CD4-positive, alpha-beta T cell (primary cell): ENCODE measurements at regions not wholly inside any gene's neighbourhood (a gene's known extent, or its start where the extent isn't known, plus 50 kb on each side); places are given as distances from the start of the nearest gene placed in this dataset.
"Not testable (repeated sequence)": the region's sequence is repeated elsewhere in the genome, so short reads cannot be mapped to it uniquely, and the experiment has no call there.

Source experiments
- ATAC-seq: fragments of 200-7000 bp; cut with Tn5 transposase; one replicate; pipeline ENCODE4 v1.10.0; 2022; ENCODE audit warnings: mild to moderate bottlenecking; ENCODE audit not compliant: poor library complexity
- CTCF ChIA-PET: fragments of 350-600 bp; sonication (Branson Sonifier 250); formaldehyde crosslinking; loops from one replicate; lab custom pipeline; 2021; ENCODE audit warnings: antibody characterized with exemption, inconsistent platforms; lab: Charles Lee
- POLR2A ChIA-PET: fragments of 350-600 bp; sonication (Branson Sonifier 250); formaldehyde crosslinking; loops from one replicate; lab custom pipeline; 2021; ENCODE audit warnings: antibody characterized with exemption, inconsistent platforms; lab: Charles Lee
- DNase-seq, 14 experiments: peaks; one replicate each; pipeline ENCODE4 v3.0.0-alpha.2; 2013 to 2020; ENCODE audit warnings: mixed read lengths in 2 of 14
- H3K27ac ChIP-seq, 2 donors: one replicate each; pipeline versions ENCODE4 v1.5.1 to v1.7.0; 2013; ENCODE audit warnings: low read length in 2 of 2, low read depth in 1 of 2, mild to moderate bottlenecking in 1 of 2
- H3K27me3 ChIP-seq, 2 experiments: 1 replicate in 1 of 2; 2 replicates in 1 of 2; pipeline versions ENCODE4 v1.6.1 to v1.7.0; 2013; ENCODE audit warnings: low read length in 2 of 2, control low read depth in 1 of 2, mild to moderate bottlenecking in 1 of 2, moderate library complexity in 1 of 2; ENCODE audit not compliant: insufficient read depth in 2 of 2, control insufficient read depth in 1 of 2
- H3K36me3 ChIP-seq: one replicate; pipeline ENCODE4 v1.6.1; 2013; ENCODE audit warnings: low read length, control low read depth; ENCODE audit not compliant: insufficient read depth
- H3K4me1 ChIP-seq: one replicate; pipeline ENCODE4 v1.6.1; 2013; ENCODE audit warnings: low read length, control low read depth; ENCODE audit not compliant: insufficient read depth
- H3K4me3 ChIP-seq: one replicate; pipeline ENCODE4 v1.5.1; 2013; ENCODE audit warnings: mild to moderate bottlenecking, low read length, moderate library complexity
- H3K9me3 ChIP-seq, 2 experiments: 1 replicate in 1 of 2; 2 replicates in 1 of 2; pipeline versions ENCODE4 v1.6.1 to v1.7.0; 2013; ENCODE audit warnings: low read length in 2 of 2, mild to moderate bottlenecking in 2 of 2, control low read depth in 1 of 2, moderate library complexity in 1 of 2; ENCODE audit not compliant: control insufficient read depth in 1 of 2, insufficient read depth in 1 of 2
- H3K27ac Mint-ChIP-seq: one replicate; pipeline ENCODE4 v1.8.0; 2020; ENCODE audit warnings: mixed read lengths
- H3K27me3 Mint-ChIP-seq: one replicate; pipeline ENCODE4 v1.8.0; 2021; ENCODE audit warnings: mixed read lengths
- H3K36me3 Mint-ChIP-seq: one replicate; pipeline ENCODE4 v1.8.0; 2021; ENCODE audit warnings: low read depth, mixed read lengths
- H3K4me1 Mint-ChIP-seq: one replicate; pipeline ENCODE4 v1.8.0; 2021; ENCODE audit warnings: low read depth, mixed read lengths
- H3K4me3 Mint-ChIP-seq: one replicate; pipeline ENCODE4 v1.8.0; 2020; ENCODE audit warnings: mild to moderate bottlenecking, mixed read lengths
- H3K9me3 Mint-ChIP-seq: one replicate; pipeline ENCODE4 v1.8.0; 2020; ENCODE audit warnings: mixed read lengths
- intact Hi-C, 2 experiments: fragments of 100-400 bp; cut with DNase I in 1 of 2; cut with micrococcal nuclease in 1 of 2; formaldehyde crosslinking; loops; one replicate each; pipeline versions ENCODE4 v1.15.1 to v1.9.0; 2023 to 2025; cut with DNase I, micrococcal nuclease
- TF ChIP-seq, protein P1 (sequence below): fragments of 200-600 bp; IDR thresholded peaks from one replicate; pipeline ENCODE4 v1.8.0; 2022; ENCODE audit warnings: antibody characterized with exemption, mild to moderate bottlenecking

DNA sequence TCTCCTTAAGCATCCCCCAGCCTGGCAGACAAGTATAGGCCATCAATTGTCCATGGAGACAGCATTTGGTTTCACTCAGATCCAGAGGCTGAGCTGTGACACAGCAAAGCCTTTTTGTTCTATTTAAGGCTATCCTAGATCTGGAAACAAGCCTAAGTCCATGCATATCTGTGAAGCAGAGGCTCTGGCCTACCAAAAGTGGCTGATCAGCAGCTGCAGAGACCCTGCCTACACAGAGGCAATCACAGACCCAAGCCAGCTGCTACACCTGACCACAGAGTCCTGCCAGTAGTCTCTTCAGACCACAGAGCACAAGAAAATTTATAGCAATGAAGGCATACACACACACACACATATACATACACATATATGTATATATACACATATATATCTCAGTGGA, 501.7 kb upstream of the ARPP21 start:
- H3K9me3 Mint-ChIP-seq = peaks cover 6% of the 10 kb centered on the region
- H3K27me3 Mint-ChIP-seq = no peaks in the 10 kb centered on the region
- no peaks in the 10 kb centered on the region for H3K4me1 Mint-ChIP-seq
- no peaks in the 10 kb centered on the region for H3K4me1 ChIP-seq
- no peak for ATAC-seq
- ChIA-PET POLR2A (no interaction called here), CTCF (no interaction called here)
- intact Hi-C loops = no loop called here
- no peaks in the 10 kb centered on the region for H3K36me3 Mint-ChIP-seq
- no peak overlapping the region for H3K4me3 ChIP-seq
- H3K27me3 ChIP-seq = no peaks in the 10 kb centered on the region
- peaks cover 0 to 11% of the 10 kb centered on the region in 2 experiments for H3K9me3 ChIP-seq
- no peak overlapping the region for H3K27ac Mint-ChIP-seq
- no peak overlapping the region for H3K27ac ChIP-seq
- H3K4me3 Mint-ChIP-seq = no peak overlapping the region
- TF ChIP-seq, protein P1, sequence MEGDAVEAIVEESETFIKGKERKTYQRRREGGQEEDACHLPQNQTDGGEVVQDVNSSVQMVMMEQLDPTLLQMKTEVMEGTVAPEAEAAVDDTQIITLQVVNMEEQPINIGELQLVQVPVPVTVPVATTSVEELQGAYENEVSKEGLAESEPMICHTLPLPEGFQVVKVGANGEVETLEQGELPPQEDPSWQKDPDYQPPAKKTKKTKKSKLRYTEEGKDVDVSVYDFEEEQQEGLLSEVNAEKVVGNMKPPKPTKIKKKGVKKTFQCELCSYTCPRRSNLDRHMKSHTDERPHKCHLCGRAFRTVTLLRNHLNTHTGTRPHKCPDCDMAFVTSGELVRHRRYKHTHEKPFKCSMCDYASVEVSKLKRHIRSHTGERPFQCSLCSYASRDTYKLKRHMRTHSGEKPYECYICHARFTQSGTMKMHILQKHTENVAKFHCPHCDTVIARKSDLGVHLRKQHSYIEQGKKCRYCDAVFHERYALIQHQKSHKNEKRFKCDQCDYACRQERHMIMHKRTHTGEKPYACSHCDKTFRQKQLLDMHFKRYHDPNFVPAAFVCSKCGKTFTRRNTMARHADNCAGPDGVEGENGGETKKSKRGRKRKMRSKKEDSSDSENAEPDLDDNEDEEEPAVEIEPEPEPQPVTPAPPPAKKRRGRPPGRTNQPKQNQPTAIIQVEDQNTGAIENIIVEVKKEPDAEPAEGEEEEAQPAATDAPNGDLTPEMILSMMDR = no peak
- DNase-seq = no peak
- H3K36me3 ChIP-seq = no peaks in the 10 kb centered on the region

DNA sequence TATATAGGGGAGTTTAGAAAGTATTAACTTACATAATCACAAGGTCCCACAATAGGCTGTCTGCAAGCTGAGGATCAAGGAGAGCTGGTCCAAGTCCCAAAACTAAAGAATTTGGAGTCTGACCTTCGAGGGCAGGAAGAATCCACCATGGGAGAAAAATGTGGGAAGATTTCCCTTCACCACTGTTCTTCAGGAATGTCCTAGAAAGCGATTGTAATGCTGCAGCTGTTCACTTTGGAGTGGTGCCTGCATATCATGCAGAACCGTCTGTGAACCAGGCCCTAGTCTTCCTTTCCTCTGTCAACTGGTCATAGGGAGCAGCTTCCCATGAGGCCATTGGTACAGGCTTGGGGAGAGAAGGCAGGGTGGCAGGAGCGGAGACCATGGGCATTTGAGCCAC, 497.9 kb upstream of the ARPP21 start:
- TF ChIP-seq, protein P1 = no peak
- no peaks in the 10 kb centered on the region for H3K4me1 Mint-ChIP-seq
- no peak overlapping the region for H3K27ac Mint-ChIP-seq
- intact Hi-C loops = no loop called here
- ATAC-seq (no peak), DNase-seq (no peak)
- H3K36me3 Mint-ChIP-seq = no peaks in the 10 kb centered on the region
- H3K4me3 Mint-ChIP-seq = no peak overlapping the region
- no peak overlapping the region for H3K4me3 ChIP-seq
- CTCF ChIA-PET = no interaction called here
- no peaks in the 10 kb centered on the region for H3K4me1 ChIP-seq
- H3K36me3 ChIP-seq = no peaks in the 10 kb centered on the region
- H3K27me3 ChIP-seq = no peaks in the 10 kb centered on the region
- no peak overlapping the region for H3K27ac ChIP-seq
- H3K9me3 ChIP-seq = peaks cover 0 to 13% of the 10 kb centered on the region in 2 experiments
- POLR2A ChIA-PET = no interaction called here
- no peaks in the 10 kb centered on the region for H3K27me3 Mint-ChIP-seq
- H3K9me3 Mint-ChIP-seq = peaks cover 3% of the 10 kb centered on the region

DNA sequence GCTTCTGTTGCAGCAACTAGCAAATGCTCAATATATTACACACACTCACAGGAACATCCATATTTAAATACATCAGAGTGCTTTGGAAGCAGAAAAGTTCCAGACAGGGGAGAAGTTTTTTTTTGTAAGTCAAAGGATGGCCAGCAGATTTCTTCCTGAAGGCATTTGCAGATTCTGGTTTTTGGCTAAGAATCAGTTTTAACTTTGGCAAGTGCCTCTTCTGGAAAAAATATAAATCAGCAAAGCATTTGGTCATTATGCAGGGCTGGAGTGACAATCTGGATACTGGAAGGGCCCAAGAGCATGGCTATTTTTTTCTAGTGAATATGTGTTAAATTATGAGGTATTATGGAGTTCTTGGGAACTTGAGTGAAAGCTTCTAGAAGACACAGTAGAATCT, 495.3 kb upstream of the ARPP21 start:
- ATAC-seq (no peak), DNase-seq (no peak)
- ChIA-PET CTCF (no interaction called here), POLR2A (no interaction called here)
- no peak overlapping the region for H3K27ac Mint-ChIP-seq
- no peaks in the 10 kb centered on the region for H3K36me3 Mint-ChIP-seq
- no peak overlapping the region for H3K27ac ChIP-seq
- H3K27me3 ChIP-seq = no peaks in the 10 kb centered on the region
- no peak overlapping the region for H3K4me3 ChIP-seq
- H3K27me3 Mint-ChIP-seq = no peaks in the 10 kb centered on the region
- no peaks in the 10 kb centered on the region for H3K4me1 ChIP-seq
- H3K4me3 Mint-ChIP-seq = no peak overlapping the region
- TF ChIP-seq, protein P1 = no peak
- no peaks in the 10 kb centered on the region for H3K36me3 ChIP-seq
- peaks cover 0 to 11% of the 10 kb centered on the region in 2 experiments for H3K9me3 ChIP-seq
- H3K4me1 Mint-ChIP-seq = no peaks in the 10 kb centered on the region
- intact Hi-C loops = no loop called here
- H3K9me3 Mint-ChIP-seq = peaks cover 3% of the 10 kb centered on the region

DNA sequence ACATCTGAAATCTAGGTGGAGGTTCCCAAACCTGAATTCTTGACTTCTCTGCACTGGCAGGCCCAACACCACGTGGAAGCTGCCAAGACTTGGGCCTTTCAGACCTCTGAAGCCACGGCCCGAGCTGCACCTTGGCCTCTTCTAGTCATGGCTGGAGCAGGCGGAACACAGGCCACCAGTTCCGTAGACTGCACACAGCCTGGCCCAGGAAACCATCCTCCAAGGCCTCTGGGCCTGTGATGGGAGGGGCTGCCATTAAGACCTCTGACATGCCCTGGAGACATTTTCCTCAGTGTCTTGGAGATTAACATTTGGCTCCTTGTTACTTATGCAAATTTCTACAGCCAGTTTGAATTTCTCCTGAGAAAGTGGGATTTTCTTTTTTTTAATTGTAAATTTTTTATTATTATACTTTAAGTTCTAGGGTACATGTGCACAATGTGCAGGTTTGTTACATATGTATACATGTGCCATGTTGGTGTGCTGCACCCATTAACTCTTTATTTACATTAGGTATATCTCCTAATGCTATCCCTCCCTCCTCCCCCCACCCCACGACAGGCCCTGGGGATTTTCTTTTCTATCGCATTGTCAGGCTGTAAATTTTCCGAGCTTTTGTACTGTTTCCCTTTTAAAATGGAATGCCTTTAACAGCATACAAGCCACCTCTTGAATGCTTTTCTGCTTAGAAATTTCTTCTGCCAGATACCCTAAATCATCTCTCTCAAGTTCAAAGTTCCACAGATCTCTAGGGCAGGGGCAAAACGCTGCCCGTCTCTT, 492.9 kb upstream of the ARPP21 start:
- not testable (repeated sequence) for H3K9me3 ChIP-seq

More for the DNA sequence above, 492.9 kb upstream of the ARPP21 start:
- POLR2A ChIA-PET, H3K27ac Mint-ChIP-seq, H3K9me3 Mint-ChIP-seq, H3K27ac ChIP-seq, H3K36me3 ChIP-seq, H3K27me3 ChIP-seq, H3K4me1 Mint-ChIP-seq, H3K4me3 Mint-ChIP-seq, H3K4me3 ChIP-seq, DNase-seq, intact Hi-C loops, H3K36me3 Mint-ChIP-seq, H3K4me1 ChIP-seq, CTCF ChIA-PET, H3K27me3 Mint-ChIP-seq, ATAC-seq: not testable (repeated sequence)
